ENCODE measurements at regions not wholly inside any gene's neighbourhood (a gene's known extent, or its start where the extent isn't known, plus 50 kb on each side); places are given as distances from the start of the nearest gene placed in this dataset.
"Not testable (repeated sequence)": the region's sequence is repeated elsewhere in the genome, so short reads cannot be mapped to it uniquely, and the experiment has no call there.

GRCh38 chr17:64723781-64724180 is 61.7 kb upstream of the SMURF2 start:
- no peaks in the 10 kb centered on the region for H3K36me3 ChIP-seq (ENCODE audit: insufficient read depth, low read length)
- H4K20me1 ChIP-seq (ENCODE audit: insufficient read depth, low read length), result no peaks in the 10 kb centered on the region
- ATAC-seq (ENCODE audit: insufficient read depth, low read depth) (no peak), DNase-seq (no peak)
- no peak overlapping the region for H3K9ac ChIP-seq (ENCODE audit: low read depth, low read length)
- H3K27me3 ChIP-seq (ENCODE audit: insufficient read depth, low read length, poor library complexity), result no peaks in the 10 kb centered on the region
- no peaks in the 10 kb centered on the region for H3K79me2 ChIP-seq (ENCODE audit: insufficient read depth, low read length)
- H2AFZ ChIP-seq (ENCODE audit: low read depth, low read length), result no peak overlapping the region
- TF ChIP-seq CTCF (IDR thresholded peaks at IDR 0.05; ENCODE audit: borderline replicate concordance, extremely low read depth, low read length, poor library complexity, severe bottlenecking), result no peak
- TF ChIP-seq EZH2 (IDR thresholded peaks at IDR 0.05; ENCODE audit: borderline replicate concordance, low read depth, low read length, severe bottlenecking), result no peak
- H3K27ac ChIP-seq (ENCODE audit: low read length), result no peak overlapping the region
- no peak overlapping the region for H3K4me2 ChIP-seq (ENCODE audit: insufficient read depth, low read length)
- H3K4me3 ChIP-seq (ENCODE audit: low read depth in 1 of 2, low read length in 2 of 2), result no peak overlapping the region
- H3K4me1 ChIP-seq (ENCODE audit: insufficient read depth, low read length), result no peaks in the 10 kb centered on the region
- no peaks in the 10 kb centered on the region for H3K9me3 ChIP-seq (ENCODE audit: insufficient read depth, low read length, severe bottlenecking)

GRCh38 chr17:64721556-64721955 is 59.4 kb upstream of the SMURF2 start:
- H4K20me1 ChIP-seq (ENCODE audit: insufficient read depth, low read length); H3K9me3 ChIP-seq (ENCODE audit: insufficient read depth, low read length, severe bottlenecking); H3K79me2 ChIP-seq (ENCODE audit: insufficient read depth, low read length); H3K4me1 ChIP-seq (ENCODE audit: insufficient read depth, low read length); H2AFZ ChIP-seq (ENCODE audit: low read depth, low read length); H3K36me3 ChIP-seq (ENCODE audit: insufficient read depth, low read length); H3K9ac ChIP-seq (ENCODE audit: low read depth, low read length); ATAC-seq (ENCODE audit: insufficient read depth, low read depth); H3K27ac ChIP-seq (ENCODE audit: low read length); H3K4me3 ChIP-seq (ENCODE audit: low read depth in 1 of 2, low read length in 2 of 2); DNase-seq; H3K4me2 ChIP-seq (ENCODE audit: insufficient read depth, low read length); H3K27me3 ChIP-seq (ENCODE audit: insufficient read depth, low read length, poor library complexity): not testable (repeated sequence)

GRCh38 chr17:64720253-64720652 is 58.1 kb upstream of the SMURF2 start:
- not testable (repeated sequence) for H3K27ac ChIP-seq (ENCODE audit: low read length); DNase-seq; H3K79me2 ChIP-seq (ENCODE audit: insufficient read depth, low read length); ATAC-seq (ENCODE audit: insufficient read depth, low read depth); H3K9me3 ChIP-seq (ENCODE audit: insufficient read depth, low read length, severe bottlenecking); H3K36me3 ChIP-seq (ENCODE audit: insufficient read depth, low read length); H3K4me1 ChIP-seq (ENCODE audit: insufficient read depth, low read length); H3K27me3 ChIP-seq (ENCODE audit: insufficient read depth, low read length, poor library complexity); H2AFZ ChIP-seq (ENCODE audit: low read depth, low read length); H4K20me1 ChIP-seq (ENCODE audit: insufficient read depth, low read length); H3K4me2 ChIP-seq (ENCODE audit: insufficient read depth, low read length); H3K9ac ChIP-seq (ENCODE audit: low read depth, low read length); H3K4me3 ChIP-seq (ENCODE audit: low read depth in 1 of 2, low read length in 2 of 2)

GRCh38 chr17:64719517-64719916 is 57.4 kb upstream of the SMURF2 start:
- H3K36me3 ChIP-seq (ENCODE audit: insufficient read depth, low read length); H3K9ac ChIP-seq (ENCODE audit: low read depth, low read length); H3K27me3 ChIP-seq (ENCODE audit: insufficient read depth, low read length, poor library complexity); H2AFZ ChIP-seq (ENCODE audit: low read depth, low read length); H3K4me3 ChIP-seq (ENCODE audit: low read depth in 1 of 2, low read length in 2 of 2); H3K79me2 ChIP-seq (ENCODE audit: insufficient read depth, low read length); H3K27ac ChIP-seq (ENCODE audit: low read length); DNase-seq; H3K9me3 ChIP-seq (ENCODE audit: insufficient read depth, low read length, severe bottlenecking); H3K4me1 ChIP-seq (ENCODE audit: insufficient read depth, low read length); H4K20me1 ChIP-seq (ENCODE audit: insufficient read depth, low read length); H3K4me2 ChIP-seq (ENCODE audit: insufficient read depth, low read length); ATAC-seq (ENCODE audit: insufficient read depth, low read depth): not testable (repeated sequence)

- H3K36me3 ChIP-seq (ENCODE audit: insufficient read depth, low read length); H3K4me2 ChIP-seq (ENCODE audit: insufficient read depth, low read length); ATAC-seq (ENCODE audit: insufficient read depth, low read depth); H3K27ac ChIP-seq (ENCODE audit: low read length); DNase-seq; H3K79me2 ChIP-seq (ENCODE audit: insufficient read depth, low read length); H3K9me3 ChIP-seq (ENCODE audit: insufficient read depth, low read length, severe bottlenecking); H3K9ac ChIP-seq (ENCODE audit: low read depth, low read length); H2AFZ ChIP-seq (ENCODE audit: low read depth, low read length); H4K20me1 ChIP-seq (ENCODE audit: insufficient read depth, low read length); H3K4me3 ChIP-seq (ENCODE audit: low read depth in 1 of 2, low read length in 2 of 2); H3K27me3 ChIP-seq (ENCODE audit: insufficient read depth, low read length, poor library complexity): not testable (repeated sequence)
- H3K4me1 ChIP-seq (ENCODE audit: insufficient read depth, low read length), result peaks cover 16% of the 10 kb centered on the region
These were observed 56.7 kb upstream of the SMURF2 start for GRCh38 chr17:64718816-64719215.
